ENCODE measurements at regions not wholly inside any gene's neighbourhood (a gene's known extent, or its start where the extent isn't known, plus 50 kb on each side); places are given as distances from the start of the nearest gene placed in this dataset.

- no peak for DNase-seq (ENCODE audit: low read depth)
Observed at GRCh38 chr21:28642891-28643290, 349.8 kb downstream of the LTN1 start.

GRCh38 chr21:28641731-28642130 lies 350.9 kb downstream of the LTN1 start:
- DNase-seq (ENCODE audit: low read depth) = no peak

DNA sequence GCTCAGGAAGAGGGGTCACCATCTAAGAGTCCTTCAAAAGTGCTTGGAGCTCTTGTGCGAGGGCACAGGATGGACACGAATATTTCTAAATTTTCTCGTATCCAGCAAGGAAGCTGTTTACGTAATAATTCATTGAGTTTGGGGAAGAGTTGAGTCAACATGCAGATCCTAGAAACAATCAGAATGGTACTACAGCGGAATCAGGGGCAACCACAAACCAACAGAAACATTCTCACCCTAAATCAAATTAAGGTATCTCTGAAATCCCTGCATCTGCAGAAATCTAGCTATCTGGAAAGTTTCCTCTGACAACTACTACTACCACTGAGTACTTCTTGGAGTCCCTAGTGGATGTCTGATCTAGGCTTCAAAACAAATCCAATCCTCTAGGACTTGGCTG lies 352.4 kb downstream of the LTN1 start:
- no peak for DNase-seq (ENCODE audit: low read depth)

- DNase-seq (ENCODE audit: low read depth) = no peak
Observed at GRCh38 chr21:28639737-28640136, 352.9 kb downstream of the LTN1 start.

GRCh38 chr21:28636752-28637691 lies 355.7 kb downstream of the LTN1 start:
- DNase-seq (ENCODE audit: low read depth) = no peak

DNA sequence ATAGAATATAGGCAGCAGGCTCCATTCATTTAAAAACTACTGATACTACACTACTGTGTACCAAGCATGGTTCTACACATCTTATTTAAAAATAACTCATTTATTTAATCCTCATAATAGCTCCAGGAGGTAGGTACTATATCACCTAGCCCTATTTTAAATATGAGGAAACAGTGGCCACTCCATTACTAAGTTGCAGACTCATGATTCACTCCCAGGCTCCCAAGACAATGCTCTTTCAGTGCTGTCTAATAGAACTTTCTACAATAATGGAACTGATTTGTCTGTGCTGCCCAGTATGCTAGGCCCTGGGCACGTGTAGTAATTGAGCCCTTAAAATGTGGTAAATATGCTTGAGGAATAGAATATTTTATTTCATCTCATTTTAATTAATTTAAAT lies 357.1 kb downstream of the LTN1 start:
- no peak for DNase-seq (ENCODE audit: low read depth)

- no peak for DNase-seq (ENCODE audit: low read depth)
Observed at GRCh38 chr21:28633839-28634555, 358.7 kb downstream of the LTN1 start.

- DNase-seq (ENCODE audit: low read depth) = no peak
Observed at GRCh38 chr21:28632755-28633408, 359.8 kb downstream of the LTN1 start.

GRCh38 chr21:28627691-28628090 lies 365.0 kb downstream of the LTN1 start:
- DNase-seq (ENCODE audit: low read depth) = no peak

GRCh38 chr21:28627261-28627660 lies 365.4 kb downstream of the LTN1 start:
- DNase-seq (ENCODE audit: low read depth) = no peak

DNA sequence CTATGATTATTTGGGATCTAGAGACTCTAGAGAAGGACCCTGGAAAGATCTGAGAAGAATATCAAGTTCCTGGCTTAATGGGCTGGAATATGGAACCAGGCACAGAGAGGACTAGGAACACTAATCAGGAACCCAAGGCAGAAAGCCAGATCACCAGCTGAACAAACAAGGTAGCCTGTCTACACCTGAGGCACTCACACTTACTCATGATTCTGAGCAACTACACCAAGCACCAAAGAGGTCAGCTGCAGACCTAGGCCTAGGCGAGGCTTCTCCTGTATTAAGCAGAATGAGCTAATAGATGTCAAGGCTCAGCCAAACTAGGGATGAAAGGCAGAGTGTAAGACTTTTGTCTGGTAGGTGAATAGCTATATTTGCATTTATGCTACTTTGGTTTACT lies 368.1 kb downstream of the LTN1 start:
- DNase-seq (ENCODE audit: low read depth) = no peak

DNA sequence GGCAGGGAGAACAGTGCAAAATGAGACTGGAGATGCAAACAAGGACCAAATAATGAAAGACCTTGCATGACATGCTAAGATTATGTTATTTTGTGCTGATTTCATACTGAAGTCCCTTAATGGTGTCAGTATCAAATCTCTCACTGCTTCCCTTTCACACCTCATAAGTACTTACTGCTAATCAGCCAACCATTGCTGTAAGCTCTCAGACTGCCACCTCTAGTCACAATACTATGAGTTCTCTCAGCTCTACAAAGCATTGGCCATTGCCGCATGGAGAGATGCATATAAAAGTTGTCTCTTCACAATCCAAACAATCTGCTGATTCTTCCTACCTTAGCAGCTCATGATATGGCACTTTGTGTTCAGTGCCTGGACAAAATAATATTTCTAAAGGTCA lies 375.4 kb downstream of the LTN1 start:
- no peak for DNase-seq (ENCODE audit: low read depth)

- DNase-seq (ENCODE audit: low read depth) = no peak
Observed at GRCh38 chr21:28615276-28615675, 377.4 kb downstream of the LTN1 start.

DNA sequence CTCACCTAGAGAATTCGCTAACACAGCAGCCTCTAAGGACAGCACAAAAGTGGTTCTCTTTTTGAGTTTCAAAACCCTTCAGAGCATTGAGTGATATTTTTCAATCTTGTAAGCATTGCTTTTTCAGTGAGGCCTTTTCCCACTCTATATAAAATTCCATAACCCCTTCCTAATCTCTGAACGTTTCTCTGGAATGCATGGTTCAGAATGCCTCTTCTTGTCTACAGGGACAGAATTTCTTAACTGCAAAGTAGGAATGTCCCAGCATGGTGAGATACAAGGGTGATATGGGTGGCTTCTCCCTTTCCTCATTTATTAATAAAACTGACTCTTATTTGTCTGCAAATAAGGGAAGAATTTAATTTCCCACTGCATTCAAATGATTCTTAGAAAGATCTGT lies 377.9 kb downstream of the LTN1 start:
- DNase-seq (ENCODE audit: low read depth) = no peak

GRCh38 chr21:28608646-28609045 lies 384.0 kb downstream of the LTN1 start:
- DNase-seq (ENCODE audit: low read depth) = no peak

DNA sequence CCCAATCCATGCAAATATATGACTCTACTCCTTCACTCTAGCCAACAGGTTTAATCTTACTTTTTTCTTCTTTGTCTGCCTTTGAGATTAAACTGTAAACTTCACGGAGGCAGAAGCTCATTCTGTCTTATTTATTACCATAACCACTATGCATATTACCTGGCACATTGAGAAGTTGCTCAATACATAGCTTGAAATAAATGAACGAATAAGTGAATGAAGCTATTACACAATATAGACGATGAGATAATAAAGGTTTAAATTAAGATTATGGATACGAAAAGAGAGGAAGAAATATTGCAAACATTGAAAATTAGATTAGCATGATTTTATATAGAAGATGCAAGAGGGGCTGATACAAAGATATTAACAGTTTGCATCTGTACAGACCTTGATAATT lies 385.1 kb downstream of the LTN1 start:
- no peak for DNase-seq (ENCODE audit: low read depth)

GRCh38 chr21:28604946-28605537 lies 387.6 kb downstream of the LTN1 start:
- DNase-seq (ENCODE audit: low read depth) = no peak

GRCh38 chr21:28602546-28602945 lies 390.1 kb downstream of the LTN1 start:
- no peak for DNase-seq (ENCODE audit: low read depth)

- no peak for DNase-seq (ENCODE audit: low read depth)
Observed at GRCh38 chr21:28598214-28598613, 394.5 kb downstream of the LTN1 start.

DNA sequence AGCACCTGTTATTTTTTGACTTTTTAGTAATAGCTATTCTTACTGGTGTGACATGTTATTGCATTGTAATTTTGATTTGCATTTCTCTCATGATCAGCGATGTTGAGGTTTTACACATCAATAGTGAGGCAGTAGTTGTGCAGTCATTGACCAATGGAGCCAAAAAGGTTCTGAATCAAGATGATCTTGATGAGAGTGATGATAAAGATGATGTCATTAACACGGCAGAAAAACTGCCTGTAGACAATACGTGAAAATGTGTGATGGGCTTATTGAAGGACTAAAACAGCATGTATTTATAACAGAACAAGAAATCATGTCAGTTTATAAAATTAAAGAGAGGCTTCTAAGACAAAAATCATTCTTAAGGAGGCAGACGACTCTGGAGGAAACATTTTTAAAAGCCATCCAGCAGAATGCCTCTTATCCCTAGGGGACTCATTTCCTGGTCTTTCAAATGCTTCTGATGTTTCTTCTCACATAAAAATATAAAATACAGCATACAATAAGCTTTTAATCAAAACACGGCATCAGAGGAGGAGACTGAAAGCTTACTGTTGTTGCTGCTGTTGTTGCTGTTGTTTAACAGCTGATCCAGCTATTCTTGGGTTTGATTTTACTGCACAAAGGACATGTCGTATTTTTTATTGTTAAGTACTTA lies 400.3 kb downstream of the LTN1 start:
- no peak for DNase-seq (ENCODE audit: low read depth)

GRCh38 chr21:28590676-28591075 lies 402.0 kb downstream of the LTN1 start:
- no peak for DNase-seq (ENCODE audit: low read depth)

DNA sequence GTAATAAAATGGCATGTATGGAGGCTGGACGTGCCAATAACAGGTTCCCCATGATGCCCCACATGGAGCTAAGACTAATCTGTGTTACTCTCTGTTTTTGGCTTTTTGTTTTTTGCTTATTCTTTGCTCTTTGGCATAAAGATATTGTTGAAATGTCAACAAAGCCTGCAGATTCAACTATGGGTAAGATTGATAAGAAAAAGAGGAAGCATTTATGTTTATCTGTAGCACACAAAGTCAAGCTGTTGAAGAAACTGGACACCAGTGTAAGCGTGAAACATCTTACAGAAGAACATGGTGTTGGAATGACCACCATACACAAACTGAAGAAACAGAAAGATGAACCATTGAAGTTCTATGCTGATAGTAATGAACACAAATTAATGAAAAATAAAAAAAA lies 402.7 kb downstream of the LTN1 start:
- no peak for DNase-seq (ENCODE audit: low read depth)

Data from activated T-cell treated with anti-CD3 and anti-CD28 coated beads for 1 hour (primary cell).